HG03442 (cell line): ENCODE measurements at regions not wholly inside any gene's neighbourhood (a gene's known extent, or its start where the extent isn't known, plus 50 kb on each side); places are given as distances from the start of the nearest gene placed in this dataset.

Experiments used
- ATAC-seq: cut with Tn5 transposase; IDR thresholded peaks from one replicate; pipeline ENCODE4 v1.9.1; 2021; ENCODE audit warnings: mild to moderate bottlenecking, moderate library complexity; ENCODE audit not compliant: unreplicated experiment

DNA sequence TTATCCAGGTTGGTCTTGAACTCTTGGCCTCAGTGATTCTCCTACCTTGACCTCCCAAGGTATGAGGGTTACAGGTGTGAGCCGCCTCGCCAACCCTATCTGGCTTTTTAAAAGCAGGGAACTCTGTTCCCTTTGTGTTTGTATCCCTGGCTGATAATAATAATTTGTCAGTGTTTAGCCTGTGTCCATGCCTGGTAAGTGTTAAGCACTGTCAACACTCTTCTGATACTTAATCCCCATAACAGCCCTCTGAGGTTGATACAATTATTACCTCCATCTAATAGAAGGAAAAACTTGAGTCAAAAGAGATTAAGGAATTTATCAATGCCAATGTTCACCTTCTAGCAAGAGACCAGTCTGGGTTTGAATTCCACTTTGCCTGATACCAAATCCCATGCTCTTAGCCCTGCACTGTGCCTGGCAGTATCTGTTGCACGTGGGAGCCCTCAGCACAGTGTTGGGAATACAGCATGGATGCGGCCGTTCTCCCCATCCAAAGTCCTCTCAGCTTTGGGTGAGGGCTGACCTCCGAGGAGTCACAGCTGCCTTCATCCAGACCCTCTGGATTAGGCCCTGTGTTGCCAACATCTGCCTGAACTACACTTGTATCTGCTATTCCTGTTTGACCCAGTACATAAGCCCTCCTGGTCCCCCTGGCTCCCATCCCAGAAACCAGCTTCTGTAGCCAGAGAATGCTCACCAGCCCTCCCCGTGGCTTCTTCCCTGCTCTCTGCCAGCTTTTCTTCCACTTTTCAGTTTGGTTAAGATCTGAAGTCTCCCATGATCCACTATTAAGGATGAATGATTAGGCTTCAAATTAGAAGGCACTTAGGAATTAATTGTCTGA, 335.6 kb upstream of the ASIC2 start:
- no peak for ATAC-seq

- no peak for ATAC-seq
Measured at GRCh38 chr17:33633446-33633845, 340.4 kb upstream of the ASIC2 start.

- no peak for ATAC-seq
Measured at GRCh38 chr17:33637534-33637933, 344.4 kb upstream of the ASIC2 start.

DNA sequence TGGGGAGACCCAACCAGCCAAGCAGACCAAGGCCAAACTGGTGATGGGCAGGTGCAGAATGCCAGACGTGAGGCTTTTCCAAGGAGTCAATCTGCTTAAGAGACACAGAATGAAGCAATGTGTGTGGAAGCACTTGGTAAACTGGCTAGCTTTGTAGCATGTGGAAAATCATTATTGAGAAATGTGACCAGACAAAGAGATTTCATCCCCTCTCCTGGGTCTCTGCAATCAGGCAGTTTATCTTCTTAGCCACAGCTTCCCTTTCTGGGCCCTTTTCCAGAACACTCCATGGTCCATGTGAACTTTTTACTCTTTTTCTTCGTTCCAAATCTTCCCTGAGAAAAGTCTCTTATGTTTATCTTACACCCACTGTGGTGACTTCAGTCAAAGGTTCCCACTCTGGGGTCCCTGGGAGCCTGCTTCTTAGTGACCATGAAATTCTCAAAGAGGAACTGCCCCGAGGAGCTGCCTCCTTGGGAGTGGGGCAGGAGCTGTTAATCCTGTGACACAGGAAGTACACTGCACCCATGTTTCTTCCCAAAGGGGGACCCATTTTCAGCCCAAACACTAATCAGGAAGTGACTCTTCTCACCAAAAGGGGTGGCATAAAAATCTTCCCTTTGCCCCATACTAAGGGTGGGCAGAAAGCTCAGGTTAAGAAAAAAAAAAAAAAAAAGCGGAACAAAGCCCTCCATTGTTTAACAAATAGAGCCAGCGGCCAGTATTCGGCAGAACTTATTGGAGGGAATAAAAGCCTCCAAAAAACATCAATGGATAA, 346.2 kb upstream of the ASIC2 start:
- no peak for ATAC-seq

DNA sequence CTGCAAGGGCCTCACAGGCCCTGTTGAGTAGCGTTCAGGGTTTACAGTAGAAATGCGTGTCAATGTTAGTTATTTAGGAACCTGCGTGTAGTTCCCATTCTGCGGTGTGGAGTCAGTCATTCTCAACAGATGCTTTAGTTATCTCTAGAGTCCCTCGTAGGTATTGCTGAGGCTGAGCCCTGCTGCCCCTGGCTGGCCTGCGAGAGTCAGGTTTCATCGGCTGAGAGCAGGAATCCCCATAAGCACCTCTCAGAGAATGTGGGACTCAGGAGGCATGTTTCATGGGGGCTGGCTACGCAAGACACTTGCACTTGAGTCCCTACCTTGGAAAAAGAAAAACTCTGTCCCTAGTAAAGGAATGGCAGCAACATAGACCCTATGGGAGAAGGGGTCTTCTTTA, 347.5 kb upstream of the ASIC2 start:
- ATAC-seq: no peak

GRCh38 chr17:33642002-33642401, 348.9 kb upstream of the ASIC2 start:
- no peak for ATAC-seq

DNA sequence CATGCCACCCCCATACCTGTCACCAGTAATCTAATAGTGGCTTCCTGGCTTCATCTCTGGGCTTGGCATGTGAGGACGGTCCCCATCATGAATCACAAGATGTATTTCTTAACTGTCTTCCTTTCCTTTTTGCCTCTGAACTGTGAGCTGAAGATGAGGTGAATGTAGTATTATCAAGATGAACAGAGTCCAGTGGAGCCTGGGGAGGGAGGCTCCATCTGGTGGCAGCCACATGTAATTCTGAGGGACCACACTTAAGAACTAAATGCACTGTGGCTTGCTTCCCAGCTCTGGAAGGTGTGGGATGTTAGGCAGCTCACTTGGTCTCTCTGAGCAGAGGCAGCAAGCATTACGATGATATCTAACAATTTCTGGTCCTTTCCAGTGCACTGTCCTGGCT, 354.9 kb upstream of the ASIC2 start:
- no peak for ATAC-seq

GRCh38 chr17:33650304-33650703, 357.2 kb upstream of the ASIC2 start:
- no peak for ATAC-seq

DNA sequence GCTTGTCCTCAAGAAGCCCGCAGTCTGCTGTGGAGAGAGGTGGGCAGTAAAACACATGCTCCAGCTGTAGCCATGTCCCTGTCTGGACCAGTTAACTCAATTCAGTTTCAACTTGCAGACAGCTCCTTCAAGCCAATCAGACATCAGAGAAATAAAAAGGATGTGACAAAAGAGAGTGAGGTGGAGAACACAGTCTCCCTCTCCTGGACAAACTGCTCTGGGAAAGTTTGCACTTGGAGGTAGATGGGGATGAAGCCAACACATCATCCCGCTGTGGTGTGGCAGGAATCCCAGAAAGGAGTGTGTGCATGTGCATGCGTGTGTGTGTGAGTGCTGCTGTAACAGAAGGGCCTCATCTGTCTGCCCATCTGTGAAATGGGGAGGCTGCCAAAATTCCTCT, 358.6 kb upstream of the ASIC2 start:
- no peak for ATAC-seq

- no peak for ATAC-seq
Measured at GRCh38 chr17:33652731-33653398, 359.8 kb upstream of the ASIC2 start.

GRCh38 chr17:33653399-33653788, 360.3 kb upstream of the ASIC2 start:
- no peak for ATAC-seq

DNA sequence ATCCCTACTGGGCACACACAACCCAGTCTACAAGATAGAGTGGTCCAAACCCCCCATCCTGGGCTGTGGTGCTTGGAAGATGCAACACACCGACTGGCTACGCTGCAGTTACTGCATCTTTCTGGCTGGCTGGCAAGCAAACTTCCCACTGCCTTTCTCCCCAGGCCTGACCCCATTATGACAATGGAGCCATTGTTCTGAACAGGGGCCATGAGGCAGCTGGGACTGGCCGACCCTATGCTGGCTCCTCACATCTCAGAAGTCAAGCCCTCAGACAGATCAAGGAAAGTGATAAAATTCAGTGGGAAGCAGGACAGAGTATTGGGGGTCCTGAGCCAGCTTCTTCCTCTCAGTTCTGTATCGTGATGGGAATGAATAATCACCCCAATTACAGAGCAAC, 364.1 kb upstream of the ASIC2 start:
- ATAC-seq: no peak

GRCh38 chr17:33661975-33662374, 368.9 kb upstream of the ASIC2 start:
- no peak for ATAC-seq

- ATAC-seq: no peak
Measured at GRCh38 chr17:33664116-33664840, 371.2 kb upstream of the ASIC2 start.

- peak; percentile 67 for ATAC-seq
Measured at GRCh38 chr17:33667052-33667509, 374.0 kb upstream of the ASIC2 start.

GRCh38 chr17:33667671-33668070, 374.6 kb upstream of the ASIC2 start:
- ATAC-seq: no peak

DNA sequence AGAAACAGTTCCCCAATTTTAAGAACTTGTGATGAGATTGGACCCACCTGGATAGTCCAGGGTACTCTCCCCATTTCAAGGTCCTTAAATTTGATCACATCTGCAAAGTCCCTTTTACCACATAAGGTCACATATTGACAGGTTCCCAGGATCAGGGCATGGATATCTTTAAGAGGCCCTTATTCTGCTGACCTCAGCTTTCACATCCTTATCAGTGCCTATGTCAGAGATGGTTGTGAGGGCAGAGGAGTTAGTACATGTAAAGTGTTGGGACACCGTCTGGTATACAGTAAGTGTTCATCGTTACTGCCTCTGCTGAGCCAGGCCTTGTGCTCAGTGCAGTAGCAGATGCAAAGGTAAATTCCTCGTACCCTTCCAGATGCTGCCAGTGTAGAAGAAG, 375.4 kb upstream of the ASIC2 start:
- no peak for ATAC-seq

GRCh38 chr17:33671491-33671890, 378.4 kb upstream of the ASIC2 start:
- ATAC-seq: no peak

DNA sequence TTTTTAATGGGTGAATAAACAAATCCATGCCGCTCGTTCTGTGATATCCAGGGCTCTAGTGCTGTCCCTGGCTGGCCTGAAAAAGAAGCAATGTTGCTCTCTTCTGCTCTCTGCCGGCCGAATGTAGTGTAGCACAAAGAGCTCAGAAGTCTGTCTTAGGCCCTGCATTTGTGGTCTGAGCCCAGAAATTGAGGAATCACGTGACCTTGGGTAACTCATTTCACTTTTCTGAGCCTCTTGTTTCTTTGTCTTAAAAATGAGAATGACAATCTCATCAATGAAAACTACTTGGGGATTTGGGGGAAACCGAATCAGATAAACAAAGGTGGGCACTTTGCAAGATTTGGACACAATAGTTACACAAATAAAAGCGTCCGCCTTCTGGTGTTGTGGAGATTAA, 381.6 kb upstream of the ASIC2 start:
- no peak for ATAC-seq

- no peak for ATAC-seq
Measured at GRCh38 chr17:33676444-33676843, 383.3 kb upstream of the ASIC2 start.

DNA sequence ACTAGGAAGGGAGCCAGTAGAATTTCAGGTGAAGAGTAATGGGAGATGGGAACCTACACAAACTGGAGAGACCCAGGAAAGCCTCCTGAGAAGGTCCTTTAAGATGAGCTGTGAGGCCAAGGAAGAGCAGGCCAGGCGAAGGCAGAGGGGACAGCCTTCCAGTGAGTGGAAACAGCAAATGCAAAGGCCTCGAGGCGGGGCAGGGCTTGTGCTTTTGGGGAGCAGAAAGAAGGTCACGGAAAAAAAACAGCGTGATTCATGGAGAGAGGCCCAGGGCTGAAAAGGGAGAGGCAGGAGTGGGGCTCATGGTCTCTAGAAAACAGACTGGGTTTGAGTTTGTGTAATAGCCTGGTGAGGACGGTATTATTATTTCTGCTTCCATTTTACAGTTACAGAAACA, 386.5 kb upstream of the ASIC2 start:
- no peak for ATAC-seq
